Stimulated activated naive CD8-positive, alpha-beta T cell treated with anti-CD3 and anti-CD28 coated beads, Interleukin-15, Interleukin-2, amounts not matched to agents 100 U/mL and 50 U/mL, for 24 hours (primary cell): ENCODE measurements at regions not wholly inside any gene's neighbourhood (a gene's known extent, or its start where the extent isn't known, plus 50 kb on each side); places are given as distances from the start of the nearest gene placed in this dataset.

ENCODE experiments used
- ATAC-seq: fragments of 150-1000 bp; cut with Tn5 transposase; one replicate; pipeline ENCODE4 v1.10.0; 2021
- DNase-seq: peaks from one replicate; pipeline ENCODE4 v3.0.0; 2021

DNA sequence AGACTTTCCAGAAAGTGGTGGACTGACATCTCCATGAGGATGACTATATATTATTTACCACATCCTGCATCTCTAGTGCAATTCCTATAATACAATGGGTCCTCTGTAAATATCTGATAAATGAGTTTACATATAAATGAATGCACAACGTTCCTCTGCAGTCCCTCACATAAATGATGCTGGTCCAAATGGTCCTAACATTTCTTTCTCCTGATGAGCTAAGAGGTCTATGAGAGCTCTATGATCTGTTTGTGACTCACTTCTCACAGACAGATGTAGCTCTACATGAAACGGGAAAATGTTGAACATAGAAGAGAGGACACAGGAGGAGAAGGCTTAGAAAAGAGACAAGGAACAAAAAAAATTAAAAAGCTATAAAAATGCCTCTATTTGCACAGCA, 201.2 kb upstream of the PIK3C3 start:
- ATAC-seq (no peak), DNase-seq (no peak)

DNA sequence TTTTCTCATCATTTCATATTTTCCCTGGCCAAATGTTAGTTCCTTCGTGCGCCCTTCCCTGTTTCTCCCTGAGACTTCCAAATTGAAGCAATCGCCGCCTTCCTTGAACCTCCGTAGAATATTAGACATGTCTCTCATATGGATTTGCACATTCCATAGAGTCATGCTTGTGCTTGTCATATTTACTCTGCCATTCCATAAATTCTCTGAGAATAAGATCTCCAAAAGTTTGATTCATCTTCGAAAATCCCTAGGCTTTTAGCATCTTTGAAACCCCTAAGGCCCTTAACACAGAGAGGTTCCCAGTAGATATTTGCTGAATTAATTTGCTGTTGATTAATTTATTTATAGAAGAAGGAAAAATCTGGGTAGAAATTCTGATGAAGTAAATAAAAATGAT, 202.2 kb upstream of the PIK3C3 start:
- no peak for DNase-seq
- ATAC-seq = no peak

- DNase-seq (no peak), ATAC-seq (no peak)
These were observed 203.4 kb upstream of the PIK3C3 start for GRCh38 chr18:41751652-41752051.

DNA sequence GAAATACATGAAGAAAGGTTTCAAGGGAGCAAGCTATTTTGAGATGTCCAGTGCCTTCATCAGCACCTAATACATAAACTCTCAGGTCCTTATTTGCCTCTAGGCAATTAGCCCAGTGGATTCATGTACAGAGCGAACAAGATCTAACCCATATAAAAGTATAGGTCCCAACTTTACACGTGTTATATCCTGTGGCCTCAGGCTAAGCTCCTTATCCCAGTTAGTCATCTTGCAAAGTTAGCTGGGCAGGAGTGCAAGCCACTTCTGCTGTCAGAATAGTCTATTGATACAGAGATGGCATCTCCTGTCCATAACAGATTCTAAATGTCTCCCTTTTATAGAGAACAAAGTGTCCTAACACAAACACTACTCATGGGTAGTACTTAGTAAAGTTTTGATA, 203.9 kb upstream of the PIK3C3 start:
- no peak for ATAC-seq
- DNase-seq = no peak

DNA sequence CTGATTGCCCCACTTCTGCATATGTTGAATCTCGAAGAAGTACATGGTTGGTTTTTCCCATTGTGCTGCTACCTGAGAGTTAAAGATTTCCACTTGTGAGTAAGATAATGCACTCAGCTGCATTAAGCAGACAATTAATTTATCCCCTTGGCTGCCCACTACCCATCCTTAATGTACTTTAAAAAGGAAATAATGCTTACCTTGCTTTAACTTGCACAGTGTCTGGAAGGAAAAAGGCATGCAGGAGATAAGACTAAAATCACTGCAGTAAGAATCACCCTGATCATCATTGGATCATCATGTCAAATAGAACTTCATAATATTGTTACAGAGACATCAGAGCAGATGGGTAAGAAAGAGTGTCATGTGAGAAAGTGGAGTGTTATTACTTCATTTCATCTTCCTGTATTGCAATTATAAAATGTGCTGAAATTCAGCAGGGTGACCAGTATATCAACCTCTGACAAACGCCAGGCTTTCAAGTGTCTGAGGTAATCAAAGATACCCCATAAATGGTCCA, 207.3 kb upstream of the PIK3C3 start:
- no peak for DNase-seq
- ATAC-seq = no peak

DNA sequence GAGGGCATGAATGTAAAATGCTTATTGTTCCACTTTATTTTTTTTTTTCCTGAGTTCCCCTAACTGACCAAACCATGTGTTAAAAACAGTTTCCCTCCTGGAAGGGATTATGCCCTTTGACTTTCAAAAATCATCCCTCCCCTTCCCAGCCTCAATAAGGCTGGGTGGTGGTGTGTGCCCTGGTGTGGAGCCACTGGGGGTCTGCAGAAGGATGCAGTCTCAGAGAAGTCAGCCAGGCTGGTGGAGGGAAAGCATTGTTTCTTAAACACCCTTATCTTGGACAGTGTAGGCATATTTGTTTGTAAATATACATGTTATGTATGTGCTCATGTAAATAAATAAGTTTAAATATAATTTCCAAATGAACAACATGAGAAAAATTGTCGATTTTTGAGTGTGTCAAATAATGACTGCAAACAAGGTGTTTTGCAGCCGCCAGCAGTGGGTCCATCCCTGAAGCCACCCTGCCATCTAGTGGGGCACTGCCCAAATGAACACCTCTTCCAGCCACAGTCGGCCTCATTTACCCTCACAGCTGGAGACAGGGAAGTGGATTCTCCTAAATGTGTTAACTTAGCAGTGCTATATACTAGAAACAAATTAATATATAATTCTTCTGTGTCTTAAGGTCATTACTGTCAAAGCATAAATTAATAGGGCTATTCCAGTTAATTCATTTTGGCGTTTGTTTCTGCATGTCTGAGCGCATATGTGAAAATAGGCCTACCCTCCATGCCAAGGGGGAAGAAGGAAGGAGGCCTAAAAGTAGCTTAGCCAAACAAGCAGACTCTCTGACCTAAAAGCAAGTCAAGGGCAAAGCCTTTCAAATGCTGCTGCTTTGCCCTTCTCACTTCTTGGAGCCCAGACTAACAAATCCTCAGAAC, 209.6 kb upstream of the PIK3C3 start:
- no peak for ATAC-seq

GRCh38 chr18:41744421-41745030, 210.5 kb upstream of the PIK3C3 start:
- DNase-seq (no peak), ATAC-seq (no peak)

More for the DNA sequence above, 209.6 kb upstream of the PIK3C3 start:
- peak; percentile 17 for DNase-seq

- no peak for DNase-seq
- no peak for ATAC-seq
These were observed 217.8 kb upstream of the PIK3C3 start for GRCh38 chr18:41737218-41737617.

DNA sequence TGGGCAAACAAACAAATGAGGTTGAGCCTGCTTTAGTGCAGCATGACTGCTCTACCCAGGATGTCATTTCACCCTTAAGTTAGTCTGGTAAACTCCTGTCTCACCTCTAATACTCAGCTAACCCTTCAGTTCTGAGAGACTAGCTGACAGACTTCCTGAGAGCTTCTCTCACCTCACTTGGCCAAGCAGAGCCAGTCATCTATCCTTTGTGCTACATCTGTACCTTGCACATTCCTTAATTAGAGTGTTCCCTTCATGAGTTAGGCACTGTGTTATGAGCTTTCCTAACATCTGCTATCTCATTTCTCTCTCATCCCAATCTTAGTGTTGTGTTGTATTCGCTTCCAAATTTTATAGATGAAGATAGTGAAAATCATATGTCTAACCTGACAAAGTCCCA, 220.1 kb upstream of the PIK3C3 start:
- no peak for ATAC-seq
- no peak for DNase-seq

DNA sequence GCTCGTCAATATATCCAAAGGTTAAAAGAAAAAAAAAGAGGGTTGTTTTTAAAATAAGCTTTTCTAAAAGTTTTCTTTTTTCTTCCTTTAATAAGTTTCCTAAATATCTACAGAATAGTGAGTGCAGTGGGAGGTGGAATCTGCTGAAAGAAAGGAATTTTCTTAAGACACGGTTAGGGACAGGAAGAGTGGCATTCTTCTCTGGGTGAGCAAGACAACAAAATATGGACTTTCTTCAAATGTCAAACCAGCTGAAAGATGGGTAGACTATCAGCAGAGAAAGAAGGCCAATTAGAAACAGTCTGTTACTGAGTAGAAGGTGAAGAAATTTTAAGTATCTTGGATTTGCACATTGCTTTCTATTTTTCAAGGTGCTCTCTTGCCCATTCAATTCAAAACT, 222.7 kb upstream of the PIK3C3 start:
- ATAC-seq (no peak), DNase-seq (no peak)

- ATAC-seq (no peak), DNase-seq (no peak)
These were observed 223.2 kb upstream of the PIK3C3 start for GRCh38 chr18:41731884-41732283.

- ATAC-seq (no peak), DNase-seq (no peak)
These were observed 230.8 kb upstream of the PIK3C3 start for GRCh38 chr18:41724195-41724594.

DNA sequence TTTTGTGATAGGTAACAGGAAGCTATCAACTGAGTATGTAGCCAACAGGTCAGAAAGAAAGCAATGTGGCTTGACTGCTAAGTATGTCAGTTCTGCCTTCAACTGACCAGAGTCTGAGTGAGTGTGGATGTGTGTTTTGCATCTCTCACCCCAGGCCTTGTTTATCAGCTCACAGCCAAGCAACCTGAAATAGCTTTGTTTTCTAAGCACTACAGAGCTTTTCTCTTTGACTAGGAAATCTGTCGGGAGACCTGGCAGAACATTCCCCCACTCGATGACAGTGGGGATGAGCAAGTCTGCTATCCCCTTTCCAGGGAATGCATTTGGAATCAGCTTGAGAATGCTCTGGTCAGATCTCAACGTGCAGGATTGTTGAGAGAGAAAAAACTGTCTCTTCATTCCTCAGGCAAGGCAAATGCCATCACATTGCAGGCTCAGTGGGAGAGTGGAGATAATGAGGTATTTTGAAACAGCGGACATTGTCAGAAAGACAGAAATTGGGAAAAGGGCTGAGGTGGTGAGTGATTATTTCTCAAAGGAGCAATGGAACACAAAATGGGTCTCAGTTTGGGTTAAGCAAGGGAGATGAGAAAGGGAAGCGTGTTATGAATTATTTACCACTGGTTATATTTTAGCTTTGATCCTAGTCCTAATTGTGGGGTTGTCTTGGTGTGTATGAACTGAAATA, 233.8 kb upstream of the PIK3C3 start:
- DNase-seq = no peak

DNA sequence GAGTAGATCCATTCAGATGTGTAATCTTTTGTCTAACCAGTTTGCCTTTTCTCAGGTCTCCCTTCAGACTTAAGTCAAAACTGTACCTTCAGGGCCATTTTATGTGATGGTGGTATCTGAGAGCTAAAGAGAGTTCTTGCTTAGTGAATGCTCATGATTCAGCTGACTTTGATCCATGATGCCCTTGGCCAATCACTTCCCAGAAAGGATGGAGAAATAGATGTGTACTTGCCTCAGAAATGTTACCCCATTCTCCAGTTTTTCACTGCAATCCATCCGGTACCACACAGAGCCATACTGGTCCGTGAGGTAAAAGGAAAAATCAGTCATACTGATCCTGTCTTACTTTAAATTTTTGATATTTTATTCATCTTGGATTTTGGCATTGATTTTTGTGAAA, 234.8 kb upstream of the PIK3C3 start:
- DNase-seq (no peak), ATAC-seq (no peak)

More for the DNA sequence above, 233.8 kb upstream of the PIK3C3 start:
- ATAC-seq = no peak

DNA sequence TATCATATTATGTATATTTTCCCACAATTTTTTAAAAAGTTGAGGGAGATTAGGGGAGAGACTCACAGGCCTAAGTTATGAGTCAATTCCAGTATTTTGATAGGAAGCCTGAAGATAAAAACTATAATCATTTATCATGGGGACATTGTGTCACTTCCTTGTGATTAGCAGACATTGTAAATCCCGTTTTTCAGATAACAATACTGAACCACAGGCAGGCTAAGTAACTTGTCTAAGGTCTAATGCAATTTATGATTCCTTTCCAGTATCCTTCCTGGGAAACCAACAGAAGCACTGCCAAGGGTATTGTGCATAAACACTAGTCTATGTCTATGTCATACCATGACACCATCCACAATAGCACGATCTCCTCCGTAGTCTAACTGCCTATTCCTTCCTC, 235.2 kb upstream of the PIK3C3 start:
- no peak for DNase-seq
- ATAC-seq = no peak

GRCh38 chr18:41714872-41715271, 240.2 kb upstream of the PIK3C3 start:
- ATAC-seq (no peak), DNase-seq (no peak)

DNA sequence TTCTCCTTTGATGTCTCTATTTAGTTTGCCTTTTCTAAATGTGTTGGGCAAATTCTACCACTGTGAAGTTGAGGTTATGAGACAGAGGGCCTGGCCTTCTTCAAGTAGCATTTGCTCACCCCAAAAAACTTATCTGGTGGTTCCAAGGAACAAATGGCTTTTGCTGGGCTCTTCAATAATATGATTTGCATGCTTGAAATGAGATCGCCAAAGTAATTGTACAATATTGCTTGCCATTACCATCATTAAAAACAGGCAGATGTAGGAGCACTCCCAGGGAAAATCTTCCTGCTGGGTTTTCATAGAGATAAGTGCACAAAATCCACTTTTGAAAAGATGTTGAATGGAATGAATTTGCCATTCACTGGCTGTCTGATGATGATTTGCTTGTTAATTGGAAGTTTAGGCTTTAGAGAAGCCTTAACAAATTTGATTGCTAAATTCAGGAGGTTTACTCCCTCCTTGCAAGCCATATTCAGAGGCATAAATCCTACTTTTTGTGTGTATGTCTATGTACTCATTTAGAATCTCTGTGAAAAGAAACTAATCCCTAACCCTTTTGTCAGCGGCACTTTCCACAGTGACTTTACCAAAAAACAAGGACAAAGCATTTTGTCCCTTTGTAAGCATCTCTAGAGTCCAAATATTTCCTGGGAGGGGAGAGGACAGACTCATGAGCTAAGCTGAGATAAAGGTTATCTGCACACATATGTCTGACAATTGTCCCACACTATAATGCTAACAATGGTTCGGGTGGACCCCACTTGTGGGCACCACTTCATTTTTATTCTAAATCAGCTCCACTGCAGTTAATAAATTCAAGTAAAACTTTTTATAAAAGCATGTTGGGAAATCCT, 240.8 kb upstream of the PIK3C3 start:
- ATAC-seq = no peak

DNA sequence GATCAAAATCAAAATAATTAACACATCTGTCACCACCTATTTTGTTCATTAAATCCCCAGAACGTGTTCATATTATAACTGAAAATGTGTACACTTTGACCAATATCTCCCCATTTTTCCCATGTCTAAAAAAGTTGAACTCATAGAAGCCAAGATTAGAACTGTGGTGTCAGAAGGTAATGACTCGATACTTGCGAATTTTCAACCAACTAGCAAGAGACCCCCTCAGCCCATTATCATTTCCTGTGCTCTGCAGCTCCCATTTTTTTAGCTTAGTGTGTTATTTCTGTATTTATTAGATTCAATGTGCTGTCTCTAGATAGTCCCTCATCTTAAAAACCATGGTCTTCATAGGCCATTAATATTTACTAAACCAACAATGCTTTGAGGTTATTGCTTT, 248.7 kb upstream of the PIK3C3 start:
- no peak for ATAC-seq
- DNase-seq = no peak

More for the DNA sequence above, 240.8 kb upstream of the PIK3C3 start:
- no peak for DNase-seq

DNA sequence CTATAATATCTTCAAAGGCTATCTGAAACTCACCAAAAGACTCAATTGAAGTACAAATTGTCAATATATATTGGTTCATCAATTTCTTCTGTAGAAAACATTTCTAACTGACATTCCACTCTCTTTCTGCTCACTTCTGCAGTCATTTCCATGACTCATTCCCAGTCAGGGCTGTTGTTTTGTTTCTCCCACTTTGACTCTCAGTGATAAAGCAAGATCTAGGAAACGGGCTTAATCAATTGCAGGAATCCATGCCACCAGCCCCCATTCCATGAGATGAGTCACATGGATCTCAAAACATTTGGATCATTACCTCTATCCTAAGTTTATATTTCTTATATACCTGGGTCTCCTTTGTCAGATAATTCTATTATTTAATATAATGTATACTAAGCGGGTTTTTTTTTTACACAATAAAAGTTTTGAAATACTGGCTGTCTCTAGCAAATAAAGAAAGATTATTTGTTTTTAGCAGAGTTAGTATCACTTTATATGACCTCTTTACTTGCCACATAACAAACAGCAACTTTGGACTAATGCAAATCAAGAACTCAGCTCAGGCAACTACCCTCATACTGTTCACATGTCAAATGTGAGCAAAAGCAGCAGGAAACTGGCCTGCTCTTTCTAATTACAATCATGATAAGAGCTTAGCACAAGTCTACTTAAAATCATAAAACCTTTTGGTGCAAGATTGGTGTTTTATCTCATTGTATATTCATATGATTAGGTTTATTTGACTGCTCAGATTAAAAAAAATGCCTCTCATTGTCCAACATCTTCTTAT, 251.1 kb upstream of the PIK3C3 start:
- no peak for DNase-seq
- ATAC-seq = no peak

- DNase-seq (no peak), ATAC-seq (no peak)
These were observed 254.6 kb upstream of the PIK3C3 start for GRCh38 chr18:41700416-41700815.

DNA sequence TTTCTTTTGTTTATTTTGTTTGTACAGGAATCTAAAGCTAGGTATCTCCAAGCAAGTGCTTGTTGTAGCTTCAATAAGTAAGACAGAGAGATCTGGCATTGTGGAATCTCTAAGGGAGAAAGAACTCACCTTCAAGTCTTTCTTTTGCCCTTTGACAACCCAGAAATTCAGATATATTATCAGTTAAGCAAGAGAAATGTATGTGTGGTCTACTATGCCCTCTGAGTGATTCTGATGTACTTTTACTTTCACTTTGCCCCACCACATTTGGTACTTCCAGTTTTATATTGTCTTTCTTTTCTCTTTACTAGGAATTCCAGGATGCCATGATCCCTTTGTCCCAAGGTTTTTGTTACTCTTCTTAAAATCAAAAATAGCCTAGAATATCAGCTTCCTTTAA, 259.6 kb upstream of the PIK3C3 start:
- ATAC-seq (no peak), DNase-seq (no peak)
